HG03457 (cell line): ENCODE measurements at regions not wholly inside any gene's neighbourhood (a gene's known extent, or its start where the extent isn't known, plus 50 kb on each side); places are given as distances from the start of the nearest gene placed in this dataset.
"Not testable (repeated sequence)": the region's sequence is repeated elsewhere in the genome, so short reads cannot be mapped to it uniquely, and the experiment has no call there.

ENCODE experiments used
- ATAC-seq: cut with Tn5 transposase; IDR thresholded peaks from one replicate; pipeline ENCODE4 v1.9.1; 2021; ENCODE audit warnings: moderate number of reproducible peaks; ENCODE audit not compliant: unreplicated experiment

DNA sequence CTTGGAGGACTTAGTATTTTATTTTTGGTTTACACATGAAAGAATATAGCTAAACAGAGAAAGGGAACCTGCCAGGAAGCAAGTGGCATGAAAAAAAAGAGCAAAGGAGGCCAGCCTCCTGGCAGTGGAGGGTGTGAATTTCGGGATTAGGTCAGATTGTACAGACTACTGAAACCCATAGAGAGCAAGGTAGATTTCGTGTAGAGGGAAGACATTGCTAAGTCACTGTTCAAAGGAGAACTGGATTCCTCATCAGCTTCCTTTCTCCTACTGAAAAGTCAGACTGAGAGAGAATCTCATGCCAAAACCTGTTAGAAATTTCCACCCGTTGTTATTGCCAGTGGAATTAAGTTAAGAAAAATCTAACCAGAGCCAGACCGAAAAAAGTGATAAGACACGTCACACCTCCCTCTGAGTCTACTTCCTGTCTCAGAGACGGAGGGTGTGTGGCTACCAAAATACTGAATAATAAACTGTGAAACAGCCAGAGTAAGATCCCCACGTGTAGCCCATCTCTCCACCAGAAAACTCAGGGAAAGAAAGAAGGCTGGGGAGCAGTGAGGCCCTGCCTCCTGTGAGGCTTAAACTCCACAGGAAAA is 118.8 kb downstream of the SKIDA1 start:
- ATAC-seq, result no peak

DNA sequence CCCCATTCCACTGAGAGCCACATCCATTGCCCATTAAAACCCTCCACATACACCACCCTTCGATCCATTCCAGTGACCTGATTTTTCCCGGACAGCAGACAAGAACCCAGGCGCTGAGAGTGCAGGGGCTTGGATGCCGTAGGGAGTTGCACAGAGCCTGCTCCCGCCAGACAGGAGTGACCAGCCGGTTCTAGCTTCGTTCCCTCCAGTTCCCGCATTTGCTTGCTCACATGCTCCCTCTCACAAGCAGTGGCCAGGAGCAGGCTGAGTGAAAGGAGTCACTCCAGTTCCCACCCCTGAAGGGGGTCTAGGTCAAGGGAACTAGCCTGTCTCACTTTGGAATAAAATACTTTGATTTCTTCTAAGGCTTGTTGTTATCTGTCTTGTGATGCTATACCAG is 119.5 kb downstream of the SKIDA1 start:
- no peak for ATAC-seq

DNA sequence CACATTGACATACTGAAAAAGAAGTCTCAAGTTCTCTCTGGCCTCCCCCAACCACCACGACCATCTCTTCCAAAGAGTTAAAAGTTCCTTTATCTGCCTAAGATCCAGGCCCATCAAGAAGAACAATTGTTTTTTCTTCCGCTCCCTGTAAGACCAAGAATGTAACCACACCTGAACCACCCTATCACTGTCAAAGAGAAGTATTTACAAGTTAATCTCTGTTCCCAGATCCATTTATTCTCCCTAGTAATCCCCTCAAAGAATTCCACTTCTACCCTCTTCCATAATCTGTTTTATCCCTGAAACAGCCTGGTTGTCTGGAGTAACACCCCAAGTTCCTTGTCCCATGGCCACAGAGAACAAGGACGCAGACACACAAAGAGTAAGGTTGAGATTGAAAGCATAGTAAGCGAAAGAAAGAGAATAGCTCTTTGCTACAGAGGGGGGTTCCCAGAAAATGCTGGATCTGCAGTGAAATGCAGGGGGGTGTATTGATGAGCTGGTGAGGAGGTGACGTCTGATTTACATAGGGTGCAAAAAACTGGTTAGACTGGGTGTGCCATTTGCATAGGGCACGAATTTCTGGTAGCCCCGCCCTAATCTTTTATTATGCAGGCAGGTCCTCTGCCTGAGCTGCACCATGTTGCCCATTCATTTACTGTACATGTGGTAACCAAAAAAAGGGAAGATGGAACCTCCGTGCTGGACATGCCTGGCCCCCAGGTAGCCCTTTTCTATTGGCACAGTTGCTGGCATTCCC is 122.0 kb downstream of the SKIDA1 start:
- ATAC-seq, result no peak

DNA sequence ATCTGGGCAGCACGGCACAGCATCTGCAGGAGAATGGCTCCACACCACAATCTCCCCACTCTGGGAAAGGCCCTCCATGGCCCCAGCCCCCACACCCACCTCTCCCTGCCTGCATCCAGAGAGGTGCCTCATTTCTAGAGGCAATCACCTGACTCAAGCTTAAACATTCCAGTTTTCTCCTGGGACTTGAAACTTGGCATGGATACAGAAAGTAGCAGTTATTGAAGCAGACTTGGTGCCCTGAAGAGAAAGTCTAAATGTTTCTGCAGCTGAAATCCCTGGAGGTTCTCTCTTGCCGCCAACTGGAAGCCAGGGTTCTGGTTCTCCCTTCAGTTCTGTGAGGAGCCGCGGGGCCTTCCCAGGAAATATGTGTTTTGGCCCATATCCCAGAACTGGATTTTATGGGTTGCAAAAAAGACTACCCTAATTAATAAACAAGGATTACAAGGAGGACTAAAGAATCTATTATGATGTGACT is 122.8 kb downstream of the SKIDA1 start:
- no peak for ATAC-seq

DNA sequence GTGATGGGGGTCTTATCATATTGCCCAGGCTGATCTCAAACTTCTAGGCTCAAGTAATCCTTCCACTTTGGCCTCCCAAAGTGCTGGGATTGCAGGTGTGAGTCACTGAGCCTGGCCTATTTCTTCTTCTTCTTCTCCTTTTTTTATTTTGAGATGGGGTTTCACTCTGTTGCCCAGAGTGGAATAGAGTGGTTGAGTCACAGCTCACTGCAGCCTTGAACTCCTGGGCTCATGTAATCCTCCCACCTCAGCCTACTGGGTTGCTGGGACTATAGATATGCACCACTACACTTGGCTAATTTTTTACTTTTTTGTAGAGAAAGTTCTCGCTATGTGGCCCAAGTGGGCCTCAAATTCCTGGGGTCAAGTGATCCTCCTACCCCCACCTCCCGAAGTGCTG is 124.3 kb downstream of the SKIDA1 start:
- no peak for ATAC-seq

DNA sequence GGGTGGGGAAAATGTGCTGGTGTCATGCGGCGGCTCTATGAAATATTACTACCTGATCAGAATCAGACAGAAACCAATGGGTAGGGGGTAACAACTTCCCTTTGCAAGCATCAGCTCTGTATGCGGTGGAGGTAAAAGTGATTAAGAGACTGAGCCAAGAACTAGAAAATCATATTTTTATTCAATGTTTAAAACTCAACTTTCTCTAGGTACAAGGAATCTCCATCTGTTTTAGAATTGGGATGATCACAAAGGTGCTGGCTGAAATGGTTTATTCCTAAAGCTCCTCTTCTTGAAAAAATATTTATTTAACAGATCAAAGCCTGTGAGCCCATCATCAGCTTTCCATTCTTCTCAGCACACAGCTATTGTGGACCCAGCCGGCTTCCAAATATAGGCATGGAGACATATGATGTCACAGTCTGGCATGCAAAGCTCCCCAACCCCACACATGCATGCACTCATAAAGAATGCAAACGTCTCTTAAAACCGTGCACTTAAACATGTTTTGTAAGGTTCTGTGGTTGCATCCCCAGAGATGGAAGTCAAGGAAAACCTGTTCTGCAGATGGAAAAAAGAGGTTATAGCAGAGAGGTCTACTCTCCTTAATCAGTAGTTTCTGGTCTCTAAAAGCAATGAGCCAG is 126.0 kb downstream of the SKIDA1 start:
- ATAC-seq, result no peak

DNA sequence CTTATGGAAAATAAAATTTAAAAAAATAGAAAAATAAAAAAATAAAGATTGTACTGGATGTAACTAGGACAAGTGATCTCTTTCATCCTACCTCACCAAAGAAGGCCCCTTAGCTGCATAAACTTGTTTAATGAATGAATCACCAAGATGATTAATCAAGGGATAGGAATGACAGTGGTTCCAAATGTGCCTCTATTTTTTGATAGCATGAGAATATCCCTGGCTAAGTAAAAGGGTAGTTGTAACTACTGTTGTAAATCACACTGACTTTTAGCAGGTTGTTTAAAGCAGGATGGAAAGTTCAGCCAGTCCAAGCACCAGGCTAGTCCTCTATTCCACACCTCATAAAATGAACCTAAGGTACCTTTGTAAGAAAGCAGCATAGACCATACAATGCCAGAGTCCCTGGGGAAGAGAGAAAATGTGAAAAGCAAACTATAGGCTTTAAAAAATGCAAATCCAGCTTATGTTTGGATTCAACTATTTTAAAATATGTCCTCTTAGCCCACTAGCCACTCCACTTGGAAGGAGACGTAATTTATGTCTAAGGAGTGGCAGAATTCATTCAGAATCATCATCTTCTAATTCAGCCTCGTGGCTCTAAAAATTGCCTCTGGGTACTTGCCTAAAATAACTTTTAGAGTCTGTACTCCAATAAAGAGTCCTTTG is 126.8 kb downstream of the SKIDA1 start:
- ATAC-seq, result no peak

DNA sequence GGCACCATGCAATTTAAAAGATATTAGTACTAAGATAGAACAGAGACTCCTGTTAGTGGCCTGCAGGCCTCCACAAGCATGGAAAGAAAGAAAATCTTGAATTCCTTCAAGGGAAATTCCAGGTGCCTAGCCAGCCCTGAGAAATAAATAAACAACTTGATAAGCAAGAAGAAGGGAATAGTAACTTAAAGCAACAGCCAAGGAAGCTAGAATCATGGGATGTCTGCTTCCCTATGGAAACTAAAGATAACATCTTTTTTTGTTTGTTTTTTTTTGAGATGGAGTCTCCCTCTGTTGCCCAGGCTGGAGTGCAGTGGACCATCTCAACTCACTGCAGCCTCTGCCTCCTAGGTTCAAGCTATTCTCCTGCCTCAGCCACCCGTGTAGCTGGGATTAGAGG is 128.6 kb downstream of the SKIDA1 start:
- no peak for ATAC-seq

DNA sequence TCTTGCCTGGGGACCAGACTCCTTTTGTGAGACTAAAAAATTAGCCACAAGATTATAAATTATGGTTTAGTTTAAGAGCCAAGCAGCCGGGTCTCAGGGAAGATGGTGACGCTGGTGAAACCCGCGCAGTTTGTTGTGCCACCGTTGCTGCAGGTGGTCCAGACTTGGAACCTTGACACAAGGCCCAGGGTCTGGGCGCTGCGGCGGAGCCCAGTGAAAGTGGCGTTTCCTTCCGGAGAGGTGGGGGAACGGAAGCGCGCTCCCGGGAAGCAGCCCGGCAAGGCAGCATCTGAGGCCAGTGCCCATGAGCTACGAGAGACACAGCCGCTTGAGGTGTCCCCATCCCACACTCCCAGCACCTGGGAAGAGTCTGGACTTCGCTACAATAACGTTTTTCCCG is 131.6 kb downstream of the SKIDA1 start:
- ATAC-seq, result no peak

DNA sequence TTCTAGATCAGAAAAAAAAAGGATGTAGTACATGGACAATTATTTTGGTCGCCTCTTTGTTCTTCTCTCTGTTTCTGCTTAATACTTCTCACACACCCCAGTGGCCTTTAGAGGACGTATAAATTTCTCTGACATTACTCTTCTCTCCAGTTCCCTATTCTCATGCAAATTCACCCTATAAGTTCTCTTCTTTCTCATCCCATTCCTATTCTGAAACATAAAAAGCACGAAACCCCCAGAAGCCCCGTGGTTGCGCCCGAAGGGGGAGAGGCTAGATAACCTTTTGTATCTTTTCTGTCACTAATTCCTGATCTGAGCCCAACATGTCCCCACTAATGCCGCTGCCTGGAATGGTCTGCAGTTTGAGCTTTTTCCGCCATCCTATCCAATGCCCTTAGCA is 136.9 kb downstream of the SKIDA1 start:
- no peak for ATAC-seq

DNA sequence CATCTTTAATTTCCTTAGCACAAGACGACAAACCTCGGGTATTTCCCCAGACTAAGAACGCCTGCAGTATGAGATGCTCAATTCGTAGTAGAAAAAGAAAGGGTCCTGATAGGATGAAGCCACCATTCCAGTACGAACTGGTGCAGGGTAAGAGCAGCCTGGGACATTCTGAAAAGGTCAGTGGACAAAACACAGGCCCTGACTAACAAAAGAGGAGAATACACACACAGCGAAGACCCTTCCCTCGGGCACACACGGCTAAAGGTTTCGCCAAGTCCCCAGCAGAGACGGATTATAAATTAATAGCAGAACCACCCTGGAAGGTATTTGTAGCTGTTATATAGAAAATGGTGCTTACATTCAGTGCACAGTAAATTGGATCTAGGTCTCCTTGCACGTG is 137.6 kb downstream of the SKIDA1 start:
- ATAC-seq, result no peak

DNA sequence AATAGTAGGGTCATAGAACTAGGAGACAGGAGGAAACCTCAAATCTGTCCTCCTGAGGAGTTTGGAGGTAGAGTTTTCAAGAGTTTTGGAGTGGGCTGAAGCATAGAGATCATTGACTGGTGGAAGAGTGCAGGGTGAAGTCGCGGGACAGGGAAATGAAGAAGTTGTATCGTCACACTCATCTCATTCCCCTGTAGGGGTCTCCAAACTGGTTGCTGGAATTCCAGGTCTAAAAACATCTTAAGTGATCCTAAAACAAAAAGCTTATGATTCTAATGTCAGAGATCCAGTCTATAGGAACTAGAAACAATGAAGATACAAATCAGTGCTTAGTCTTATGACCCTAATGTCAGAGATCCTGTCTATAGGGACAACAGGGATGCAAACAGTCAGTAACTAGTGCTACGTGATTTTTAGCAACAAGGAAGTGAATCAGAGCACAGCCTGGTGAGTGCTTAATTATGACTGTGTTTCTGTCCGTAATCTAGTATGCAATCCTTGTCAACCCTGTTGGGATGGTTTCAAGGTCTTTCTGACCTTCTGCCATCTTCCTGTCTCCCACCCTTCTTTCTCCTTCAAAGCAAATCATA is 139.4 kb downstream of the SKIDA1 start:
- no peak for ATAC-seq

DNA sequence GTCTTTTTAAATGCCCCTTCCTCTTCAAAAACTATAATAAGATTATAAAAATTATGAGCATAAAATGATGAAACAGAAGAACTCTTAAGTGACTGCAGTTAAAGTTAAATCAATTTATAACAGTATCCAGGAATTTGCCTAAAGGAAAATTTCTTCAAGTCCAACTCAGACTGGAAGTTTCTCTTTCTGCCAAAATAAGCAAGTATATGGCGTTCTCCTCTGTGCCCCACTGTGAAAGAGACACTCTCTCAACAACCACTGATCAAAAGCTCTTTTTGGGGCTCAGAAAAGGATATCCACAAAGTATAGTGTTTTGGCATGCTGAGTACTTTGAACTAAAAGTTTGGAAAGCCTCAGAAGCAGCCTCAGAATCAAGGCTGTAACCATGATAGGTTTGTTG is 139.9 kb downstream of the SKIDA1 start:
- no peak for ATAC-seq

DNA sequence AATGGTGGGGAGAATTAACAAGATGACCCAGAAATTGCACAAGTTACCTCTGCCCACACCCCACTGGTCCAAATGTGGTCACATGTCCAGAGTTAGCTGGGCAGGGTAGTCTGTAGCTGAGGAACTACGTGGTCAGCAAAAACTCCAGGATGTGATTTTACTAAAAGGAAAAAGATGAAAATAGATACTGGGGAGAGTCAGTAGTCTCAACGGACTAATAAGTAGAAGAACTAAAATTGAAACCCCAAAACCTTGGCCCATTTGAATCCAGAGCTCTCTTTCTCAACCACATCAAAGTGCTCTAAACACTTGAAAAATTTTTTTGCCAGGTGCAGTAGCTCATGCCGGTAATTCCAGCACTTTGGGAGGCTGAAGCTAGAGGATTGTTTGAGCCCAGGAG is 146.3 kb downstream of the SKIDA1 start:
- ATAC-seq, result no peak

DNA sequence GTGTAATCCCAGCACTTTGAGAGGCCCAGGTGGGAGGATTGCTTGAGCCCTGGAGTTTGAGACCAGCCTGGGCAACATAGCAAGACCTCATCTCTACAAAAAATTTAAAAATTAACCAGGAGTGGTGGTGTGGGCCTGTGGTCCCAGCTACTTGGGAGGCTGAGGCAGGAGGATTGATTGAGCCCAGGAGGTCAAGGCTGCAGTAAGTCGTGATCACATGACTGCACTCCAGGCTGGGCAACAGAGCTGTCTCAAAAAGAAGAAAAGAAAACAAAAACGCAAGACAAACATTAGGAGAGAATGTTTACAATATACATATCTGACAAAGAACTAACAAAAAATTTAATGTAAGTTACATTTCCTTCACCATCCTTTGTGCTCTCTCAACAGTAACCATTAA is 150.2 kb downstream of the SKIDA1 start:
- not testable (repeated sequence) for ATAC-seq

DNA sequence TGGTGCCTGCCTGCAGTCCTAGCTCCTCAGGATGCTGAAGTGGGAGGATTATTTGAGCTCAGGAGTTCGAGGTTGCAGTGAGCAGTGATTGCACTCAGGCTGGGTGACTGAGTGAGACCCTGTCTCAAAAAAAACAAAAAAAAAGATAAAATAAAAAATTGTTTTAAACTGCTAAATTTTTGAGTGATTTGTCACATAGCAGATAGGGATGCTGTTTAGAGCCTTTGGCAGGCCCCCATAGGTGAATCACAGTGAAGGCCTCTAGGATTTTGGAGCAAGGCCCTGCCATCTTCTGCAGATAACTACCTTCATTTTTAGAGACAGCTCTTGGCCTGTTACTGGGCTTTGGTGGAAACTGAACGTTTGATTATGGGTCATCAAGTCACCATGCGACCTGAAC is 151.6 kb downstream of the SKIDA1 start:
- not testable (repeated sequence) for ATAC-seq

DNA sequence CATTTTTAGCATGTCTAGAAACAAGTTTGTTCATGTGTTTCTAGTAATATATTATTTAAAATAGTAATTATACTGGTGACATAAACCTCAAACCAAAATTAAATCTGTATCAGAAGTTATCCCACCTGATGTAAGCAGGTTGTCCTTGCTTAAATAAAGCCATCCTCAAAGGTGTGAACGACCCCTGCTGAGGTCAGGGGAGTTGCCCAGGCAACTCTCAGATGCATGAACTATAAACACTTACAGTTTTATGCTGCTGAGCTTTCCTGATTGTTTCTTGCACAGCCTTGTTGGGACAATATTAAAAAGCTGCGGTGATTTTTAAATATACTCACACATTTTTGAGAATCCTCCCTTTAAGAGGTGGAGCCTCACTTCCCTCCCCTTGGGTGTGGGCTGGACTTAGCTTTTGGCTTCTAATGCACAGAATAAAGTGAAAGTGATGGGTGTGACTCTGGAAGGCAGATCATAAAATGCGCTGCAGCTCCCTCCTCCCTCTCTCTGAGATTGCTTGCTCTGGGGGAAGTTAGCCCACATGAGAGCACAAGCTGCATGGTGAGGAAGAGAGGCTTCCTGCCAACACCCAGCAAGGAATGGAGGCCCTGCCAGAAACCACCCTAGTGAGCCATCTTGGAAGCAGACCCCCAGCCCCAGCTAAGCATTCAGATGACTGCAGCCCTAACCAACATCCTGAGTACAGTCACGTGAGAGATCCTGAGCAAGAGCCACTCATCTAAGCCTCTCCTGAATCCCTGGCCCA is 152.7 kb downstream of the SKIDA1 start:
- ATAC-seq, result no peak

DNA sequence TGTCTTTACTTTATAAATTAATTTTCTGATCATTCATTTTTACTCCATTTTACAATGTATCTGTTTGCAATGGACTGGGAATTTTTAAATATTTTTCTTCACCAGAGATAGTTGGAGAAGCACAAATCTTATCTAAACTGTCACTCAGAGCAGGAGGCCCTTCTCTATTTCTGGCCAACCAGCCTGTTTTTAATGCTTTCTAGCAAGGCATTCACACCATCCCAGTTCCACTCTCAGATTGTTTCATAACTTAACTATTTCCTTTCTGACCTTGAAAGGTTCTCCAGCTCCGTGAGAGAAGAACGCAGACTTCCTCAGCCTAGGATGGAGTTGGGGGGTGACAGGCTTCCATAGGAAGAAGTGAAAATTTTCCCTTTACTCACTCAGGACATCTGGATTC is 155.8 kb downstream of the SKIDA1 start:
- no peak for ATAC-seq

DNA sequence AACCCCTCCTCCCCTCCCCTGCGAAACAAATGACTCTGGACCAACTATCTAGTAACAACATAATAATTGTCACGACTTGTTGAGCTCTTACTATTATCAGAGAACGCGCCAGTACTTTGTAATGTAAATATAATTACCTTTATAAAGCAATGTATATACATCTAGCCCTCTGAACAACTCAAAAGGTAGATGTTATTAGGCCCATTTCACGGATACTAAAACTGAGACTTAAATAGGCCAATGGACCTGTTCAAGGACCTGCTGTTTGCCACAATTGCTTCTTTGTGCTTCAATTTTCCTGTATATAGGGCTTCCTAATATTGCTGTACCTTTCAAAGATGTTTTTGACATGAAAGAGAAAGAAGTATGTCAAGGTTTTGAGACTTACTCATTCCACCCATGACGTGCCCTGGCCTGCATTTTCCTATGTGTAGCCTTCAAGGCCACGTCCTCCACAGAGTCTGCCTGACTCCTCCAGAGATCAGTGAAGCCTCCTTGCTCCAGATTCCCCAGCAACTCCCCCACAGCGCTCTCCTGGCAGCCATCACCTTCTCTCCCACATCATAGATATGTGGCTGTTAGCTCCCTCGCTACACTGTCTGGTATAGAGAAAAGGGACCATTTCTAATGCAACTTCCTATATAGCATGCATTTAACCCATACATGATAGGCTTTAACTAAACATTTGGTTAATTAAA is 156.6 kb downstream of the SKIDA1 start:
- no peak for ATAC-seq

DNA sequence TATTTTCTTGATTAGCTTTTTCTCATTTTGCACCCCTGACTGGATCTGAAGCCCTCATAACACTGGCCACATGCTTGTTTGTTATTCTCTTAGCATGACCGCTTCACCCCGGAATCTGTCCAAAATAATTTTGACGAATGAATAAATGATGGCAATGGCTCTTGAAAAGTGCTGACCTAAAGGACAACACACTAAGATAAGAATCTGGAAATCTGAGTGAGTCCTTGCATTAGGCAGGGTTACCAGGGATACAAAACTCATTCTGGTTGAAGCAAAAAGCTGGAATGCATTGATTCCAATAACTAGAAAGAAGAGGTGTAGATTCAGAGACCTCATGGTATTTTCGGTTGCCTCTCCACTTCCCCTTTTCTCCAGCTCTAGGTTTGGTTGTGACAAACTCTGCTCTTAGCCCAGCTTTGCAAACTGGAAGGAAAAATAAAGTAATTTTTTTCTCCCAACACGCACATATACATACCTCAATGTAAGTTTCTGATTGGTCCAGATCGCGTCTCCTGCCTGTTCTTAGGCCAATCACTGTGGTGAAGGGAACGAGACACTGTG is 157.4 kb downstream of the SKIDA1 start:
- ATAC-seq, result no peak
